ENCODE measurements at regions not wholly inside any gene's neighbourhood (a gene's known extent, or its start where the extent isn't known, plus 50 kb on each side); places are given as distances from the start of the nearest gene placed in this dataset.

DNA sequence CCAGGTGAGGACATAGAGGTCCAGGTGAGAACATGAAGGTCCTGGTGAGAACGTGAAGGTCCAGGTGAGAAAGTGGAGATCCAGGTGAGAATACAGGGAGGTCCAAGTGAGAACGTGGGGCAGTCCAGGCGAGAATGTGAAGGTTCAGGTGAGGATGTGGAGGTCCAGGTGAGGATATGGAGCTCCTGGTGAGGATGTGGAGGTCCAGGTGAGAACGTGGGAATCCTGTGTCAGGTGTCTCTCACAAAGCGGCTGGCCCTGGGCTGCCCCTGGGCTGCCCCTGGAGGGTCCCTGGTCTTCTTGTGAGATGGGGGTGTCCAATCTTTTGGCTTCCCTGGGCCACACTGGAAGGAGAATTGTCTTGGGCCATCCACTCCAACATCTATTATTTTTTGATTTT is 133.4 kb downstream of the MRPL36 start:
- H3K27me3 ChIP-seq = peaks cover 5 to 95% (median 51%) of the 10 kb centered on the region in 3 donors
- peaks cover 11 to 21% (median 18%) of the 10 kb centered on the region in 4 donors for H3K4me1 ChIP-seq
- no peaks in the 10 kb centered on the region for H3K36me3 ChIP-seq
- intact Hi-C loops (cut with DNase I; ENCODE audit: low total_unique reads) = no loop called here
- H3K4me3 ChIP-seq = no peak overlapping the region
- WGBS, 5 donors = 77 to 92% (median 84%) methylated on average over 5 of the region's 5 CpGs
- TF ChIP-seq, protein P1, sequence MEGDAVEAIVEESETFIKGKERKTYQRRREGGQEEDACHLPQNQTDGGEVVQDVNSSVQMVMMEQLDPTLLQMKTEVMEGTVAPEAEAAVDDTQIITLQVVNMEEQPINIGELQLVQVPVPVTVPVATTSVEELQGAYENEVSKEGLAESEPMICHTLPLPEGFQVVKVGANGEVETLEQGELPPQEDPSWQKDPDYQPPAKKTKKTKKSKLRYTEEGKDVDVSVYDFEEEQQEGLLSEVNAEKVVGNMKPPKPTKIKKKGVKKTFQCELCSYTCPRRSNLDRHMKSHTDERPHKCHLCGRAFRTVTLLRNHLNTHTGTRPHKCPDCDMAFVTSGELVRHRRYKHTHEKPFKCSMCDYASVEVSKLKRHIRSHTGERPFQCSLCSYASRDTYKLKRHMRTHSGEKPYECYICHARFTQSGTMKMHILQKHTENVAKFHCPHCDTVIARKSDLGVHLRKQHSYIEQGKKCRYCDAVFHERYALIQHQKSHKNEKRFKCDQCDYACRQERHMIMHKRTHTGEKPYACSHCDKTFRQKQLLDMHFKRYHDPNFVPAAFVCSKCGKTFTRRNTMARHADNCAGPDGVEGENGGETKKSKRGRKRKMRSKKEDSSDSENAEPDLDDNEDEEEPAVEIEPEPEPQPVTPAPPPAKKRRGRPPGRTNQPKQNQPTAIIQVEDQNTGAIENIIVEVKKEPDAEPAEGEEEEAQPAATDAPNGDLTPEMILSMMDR (IDR thresholded peaks at IDR 0.05) = no peak
- no peak for TF ChIP-seq POLR2A (IDR thresholded peaks at IDR 0.05)
- TF ChIP-seq EP300 (IDR thresholded peaks at IDR 0.05) = no peak
- TF ChIP-seq POLR2AphosphoS5 (IDR thresholded peaks at IDR 0.05) = no peak
- DNase-seq = no peak
- no peak overlapping the region for H3K27ac ChIP-seq
- H3K9me3 ChIP-seq = peaks cover 0 to 10% (median 0%) of the 10 kb centered on the region in 4 donors

DNA sequence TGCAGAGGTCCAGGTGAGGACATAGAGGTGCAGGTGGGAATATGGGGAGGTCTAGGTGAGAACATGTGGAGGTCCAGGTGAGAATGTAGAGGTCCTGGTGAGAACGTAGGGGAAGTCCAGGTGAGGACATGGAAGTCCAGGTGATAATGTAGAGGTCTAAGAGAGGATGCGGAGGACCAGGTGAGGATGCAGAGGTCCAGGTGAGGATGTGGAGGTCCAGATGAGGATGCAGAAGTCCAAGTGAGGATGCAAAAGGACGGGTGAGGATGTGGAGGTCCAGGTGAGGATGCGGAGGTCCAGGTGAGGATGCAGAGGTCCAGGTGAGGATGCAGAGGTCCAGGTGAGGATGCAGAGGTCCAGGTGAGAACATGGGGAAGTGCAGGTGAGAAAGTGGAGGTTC is 133.8 kb downstream of the MRPL36 start:
- H3K4me3 ChIP-seq = no peak overlapping the region
- intact Hi-C loops (cut with DNase I; ENCODE audit: low total_unique reads) = no loop called here
- no peak for TF ChIP-seq EP300 (IDR thresholded peaks at IDR 0.05)
- no peak for TF ChIP-seq POLR2AphosphoS5 (IDR thresholded peaks at IDR 0.05)
- no peak for TF ChIP-seq POLR2A (IDR thresholded peaks at IDR 0.05)
- TF ChIP-seq, protein P1 (IDR thresholded peaks at IDR 0.05) = no peak
- H3K27me3 ChIP-seq = peaks cover 5 to 95% (median 50%) of the 10 kb centered on the region in 3 donors
- DNase-seq = no peak
- H3K9me3 ChIP-seq = peaks cover 0 to 10% (median 0%) of the 10 kb centered on the region in 4 donors
- WGBS, 5 donors = 78 to 90% (median 82%) methylated on average over 4 of the region's 4 CpGs
- peaks cover 11 to 21% (median 18%) of the 10 kb centered on the region in 4 donors for H3K4me1 ChIP-seq
- H3K27ac ChIP-seq = no peak overlapping the region
- H3K36me3 ChIP-seq = no peaks in the 10 kb centered on the region

DNA sequence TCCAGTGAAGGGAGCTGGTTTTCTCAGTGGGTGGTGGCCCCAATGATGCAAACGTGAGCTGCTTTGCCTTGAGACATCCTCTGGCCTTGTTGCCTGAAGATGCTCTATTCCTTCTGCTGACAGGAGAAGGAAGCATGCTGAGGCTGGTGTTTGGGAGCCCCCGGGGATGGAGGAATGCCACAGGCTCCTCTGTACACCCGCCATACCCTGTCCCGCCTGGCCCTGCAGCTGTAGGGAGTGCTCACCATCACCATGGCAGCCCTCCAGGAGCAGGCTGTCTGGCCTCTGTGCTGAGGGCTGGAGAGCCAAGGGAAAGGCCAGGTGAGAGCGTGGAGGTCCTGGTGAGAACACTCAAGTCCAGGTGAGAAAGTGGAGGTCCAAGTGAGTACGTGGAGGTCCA is 134.4 kb downstream of the MRPL36 start:
- no peak overlapping the region for H3K4me3 ChIP-seq
- H3K36me3 ChIP-seq = no peaks in the 10 kb centered on the region
- 57 to 79% (median 61%) methylated on average over 4 to 6 of the region's 6 CpGs for WGBS, 5 donors
- H3K9me3 ChIP-seq = peaks cover 0 to 9% (median 0%) of the 10 kb centered on the region in 4 donors
- no peak overlapping the region for H3K27ac ChIP-seq
- no peak for DNase-seq
- TF ChIP-seq POLR2AphosphoS5 (IDR thresholded peaks at IDR 0.05) = no peak
- TF ChIP-seq, protein P1 (IDR thresholded peaks at IDR 0.05) = no peak
- TF ChIP-seq EP300 (IDR thresholded peaks at IDR 0.05) = no peak
- TF ChIP-seq POLR2A (IDR thresholded peaks at IDR 0.05) = no peak
- peaks cover 5 to 95% (median 50%) of the 10 kb centered on the region in 3 donors for H3K27me3 ChIP-seq
- H3K4me1 ChIP-seq = peaks cover 11 to 21% (median 18%) of the 10 kb centered on the region in 4 donors
- intact Hi-C loops (cut with DNase I; ENCODE audit: low total_unique reads) = no loop called here

DNA sequence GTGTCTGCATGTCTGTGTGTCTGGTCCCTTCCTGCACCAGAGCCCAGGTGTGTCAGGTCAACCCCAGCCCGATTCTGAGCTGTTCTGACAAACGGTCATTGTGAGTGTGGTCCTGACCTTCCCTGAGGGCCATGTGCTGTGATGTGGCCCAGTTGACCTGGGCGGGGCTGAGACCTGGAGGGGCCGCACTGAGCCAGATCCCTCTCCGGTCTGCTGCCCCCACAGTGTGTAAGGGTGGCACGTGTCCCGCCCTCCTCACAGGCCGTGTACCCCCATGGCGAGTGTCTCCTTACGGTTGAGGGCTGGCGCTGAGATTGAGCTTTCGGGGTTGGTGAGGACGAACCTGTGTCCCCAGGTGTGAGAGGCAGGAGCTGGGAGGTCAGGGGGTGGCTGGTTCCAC is 136.5 kb downstream of the MRPL36 start:
- WGBS, 5 donors = 68 to 86% (median 70%) methylated on average over 12 to 13 of the region's 13 CpGs
- no peak for TF ChIP-seq POLR2AphosphoS5 (IDR thresholded peaks at IDR 0.05)
- TF ChIP-seq, protein P1 (IDR thresholded peaks at IDR 0.05) = no peak
- no peak for TF ChIP-seq POLR2A (IDR thresholded peaks at IDR 0.05)
- no peak for TF ChIP-seq EP300 (IDR thresholded peaks at IDR 0.05)
- no peaks in the 10 kb centered on the region for H3K9me3 ChIP-seq
- H3K27ac ChIP-seq = no peak overlapping the region
- DNase-seq = no peak
- intact Hi-C loops (cut with DNase I; ENCODE audit: low total_unique reads) = no loop called here
- H3K27me3 ChIP-seq = peaks cover 5 to 93% (median 58%) of the 10 kb centered on the region in 3 donors
- H3K4me3 ChIP-seq = no peak overlapping the region
- peaks cover 11 to 18% (median 16%) of the 10 kb centered on the region in 4 donors for H3K4me1 ChIP-seq
- no peaks in the 10 kb centered on the region for H3K36me3 ChIP-seq
